NCI-H1417 treated with DMSO at 0.1 percent for 48 hours (cell line): ENCODE measurements at regions not wholly inside any gene's neighbourhood (a gene's known extent, or its start where the extent isn't known, plus 50 kb on each side); places are given as distances from the start of the nearest gene placed in this dataset.
"Not testable (repeated sequence)": the region's sequence is repeated elsewhere in the genome, so short reads cannot be mapped to it uniquely, and the experiment has no call there.

Source experiments
- DNase-seq: peaks from one replicate; lab custom pipeline; 2025; lab: John Stamatoyannopoulos, UW

- DNase-seq, result no peak
Observed at GRCh38 chr5:71771191-71771590, 52.1 kb downstream of the CARTPT start.

GRCh38 chr5:71778678-71779276 is 59.7 kb downstream of the CARTPT start:
- no peak for DNase-seq

GRCh38 chr5:71780597-71780996 is 61.5 kb downstream of the CARTPT start:
- DNase-seq, result no peak

GRCh38 chr5:71782393-71782770 is 63.3 kb downstream of the CARTPT start:
- DNase-seq, result no peak

GRCh38 chr5:71782771-71783770 is 64.0 kb downstream of the CARTPT start:
- peak; percentile 38 for DNase-seq

- DNase-seq, result no peak
Observed at GRCh38 chr5:71783891-71784290, 64.8 kb downstream of the CARTPT start.

- DNase-seq, result no peak
Observed at GRCh38 chr5:71786337-71787055, 67.4 kb downstream of the CARTPT start.

- no peak for DNase-seq
Observed at GRCh38 chr5:71788794-71789193, 69.7 kb downstream of the CARTPT start.

GRCh38 chr5:71789746-71790145 is 70.7 kb downstream of the CARTPT start:
- no peak for DNase-seq

- DNase-seq, result no peak
Observed at GRCh38 chr5:71790433-71790832, 71.4 kb downstream of the CARTPT start.

- DNase-seq, result not testable (repeated sequence)
Observed at GRCh38 chr5:71792041-71792440, 73.0 kb downstream of the CARTPT start.

- DNase-seq, result no peak
Observed at GRCh38 chr5:71794061-71794695, 75.1 kb downstream of the CARTPT start.

GRCh38 chr5:71802673-71803072 is 83.6 kb downstream of the CARTPT start:
- DNase-seq, result no peak

- DNase-seq, result no peak
Observed at GRCh38 chr5:71806711-71807110, 87.6 kb downstream of the CARTPT start.

GRCh38 chr5:71807909-71808308 is 88.8 kb downstream of the CARTPT start:
- no peak for DNase-seq

- DNase-seq, result no peak
Observed at GRCh38 chr5:71809446-71809845, 90.4 kb downstream of the CARTPT start.

- DNase-seq, result no peak
Observed at GRCh38 chr5:71810023-71810422, 90.9 kb downstream of the CARTPT start.

GRCh38 chr5:71810471-71811195 is 91.6 kb downstream of the CARTPT start:
- DNase-seq, result no peak

- DNase-seq, result no peak
Observed at GRCh38 chr5:71811779-71812178, 92.7 kb downstream of the CARTPT start.

- DNase-seq, result no peak
Observed at GRCh38 chr5:71816307-71816706, 97.2 kb downstream of the CARTPT start.

GRCh38 chr5:71817891-71818290 is 98.8 kb downstream of the CARTPT start:
- no peak for DNase-seq

- no peak for DNase-seq
Observed at GRCh38 chr5:71821029-71821428, 102.0 kb downstream of the CARTPT start.
